Upper lobe of right lung (tissue), 1 donor: ENCODE measurements at regions not wholly inside any gene's neighbourhood (a gene's known extent, or its start where the extent isn't known, plus 50 kb on each side); places are given as distances from the start of the nearest gene placed in this dataset.

ENCODE experiments used
- ATAC-seq: fragments of 200-7000 bp; cut with Tn5 transposase; one replicate; pipeline ENCODE4 v1.9.1; 2020; ENCODE audit warnings: mild to moderate bottlenecking, moderate library complexity
- DNase-seq: peaks from one replicate; pipeline ENCODE4 v3.0.0-alpha.2; 2020
- H3K27ac ChIP-seq: fragments of 200-600 bp; one replicate; pipeline ENCODE4 v1.8.0; 2022
- H3K27me3 ChIP-seq: fragments of 200-600 bp; one replicate; pipeline ENCODE4 v1.8.0; 2022; ENCODE audit warnings: mild to moderate bottlenecking
- H3K36me3 ChIP-seq: fragments of 200-600 bp; one replicate; pipeline ENCODE4 v1.8.0; 2022
- H3K4me1 ChIP-seq: fragments of 200-600 bp; one replicate; pipeline ENCODE4 v1.8.0; 2022
- H3K4me3 ChIP-seq: fragments of 200-600 bp; one replicate; pipeline ENCODE4 v1.8.0; 2022; ENCODE audit warnings: mild to moderate bottlenecking
- H3K9me3 ChIP-seq: fragments of 200-600 bp; one replicate; pipeline ENCODE4 v1.8.0; 2022
- intact Hi-C: fragments of 100-400 bp; cut with DNase I; formaldehyde crosslinking; loops from one replicate; pipeline ENCODE4 v1.11.0; 2022
- TF ChIP-seq, protein P1 (sequence below): fragments of 200-600 bp; IDR thresholded peaks from one replicate; pipeline ENCODE4 v1.8.0; 2022; ENCODE audit warnings: antibody characterized with exemption
- donor health status: DM: no; HTN: yes; CAD: no; lungs with severe emphysema.

GRCh38 chr2:163248376-163249253 is 410.0 kb upstream of the KCNH7 start:
- intact Hi-C loops = no loop called here
- TF ChIP-seq, protein P1, sequence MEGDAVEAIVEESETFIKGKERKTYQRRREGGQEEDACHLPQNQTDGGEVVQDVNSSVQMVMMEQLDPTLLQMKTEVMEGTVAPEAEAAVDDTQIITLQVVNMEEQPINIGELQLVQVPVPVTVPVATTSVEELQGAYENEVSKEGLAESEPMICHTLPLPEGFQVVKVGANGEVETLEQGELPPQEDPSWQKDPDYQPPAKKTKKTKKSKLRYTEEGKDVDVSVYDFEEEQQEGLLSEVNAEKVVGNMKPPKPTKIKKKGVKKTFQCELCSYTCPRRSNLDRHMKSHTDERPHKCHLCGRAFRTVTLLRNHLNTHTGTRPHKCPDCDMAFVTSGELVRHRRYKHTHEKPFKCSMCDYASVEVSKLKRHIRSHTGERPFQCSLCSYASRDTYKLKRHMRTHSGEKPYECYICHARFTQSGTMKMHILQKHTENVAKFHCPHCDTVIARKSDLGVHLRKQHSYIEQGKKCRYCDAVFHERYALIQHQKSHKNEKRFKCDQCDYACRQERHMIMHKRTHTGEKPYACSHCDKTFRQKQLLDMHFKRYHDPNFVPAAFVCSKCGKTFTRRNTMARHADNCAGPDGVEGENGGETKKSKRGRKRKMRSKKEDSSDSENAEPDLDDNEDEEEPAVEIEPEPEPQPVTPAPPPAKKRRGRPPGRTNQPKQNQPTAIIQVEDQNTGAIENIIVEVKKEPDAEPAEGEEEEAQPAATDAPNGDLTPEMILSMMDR = no peak
- no peaks in the 10 kb centered on the region for H3K27me3 ChIP-seq

DNA sequence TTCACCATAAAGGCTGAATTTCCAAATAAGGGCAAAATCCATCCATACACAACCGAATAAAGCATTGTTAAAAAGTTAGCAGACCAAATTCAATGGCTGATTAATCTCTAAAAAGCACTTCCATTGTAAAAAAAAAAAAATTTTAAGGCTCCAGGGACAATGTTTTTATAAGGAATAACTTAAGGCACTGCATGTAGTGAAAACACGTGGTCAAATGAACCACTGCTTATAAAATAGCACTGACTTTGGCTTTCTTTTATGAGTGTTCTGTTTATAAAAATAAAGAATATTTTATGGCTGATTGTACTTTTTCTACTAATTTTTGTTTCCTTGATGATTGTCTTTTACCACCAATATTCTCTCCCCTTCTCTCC is 409.3 kb upstream of the KCNH7 start:
- DNase-seq (no peak), ATAC-seq (no peak)
- Histone ChIP-seq H3K4me3 (no peak overlapping the region), H3K27me3 (no peaks in the 10 kb centered on the region), H3K4me1 (no peaks in the 10 kb centered on the region), H3K36me3 (no peaks in the 10 kb centered on the region), H3K9me3 (no peaks in the 10 kb centered on the region), H3K27ac (no peak overlapping the region)
- TF ChIP-seq, protein P1 = no peak
- intact Hi-C loops = no loop called here

More at GRCh38 chr2:163248376-163249253, 410.0 kb upstream of the KCNH7 start:
- Histone ChIP-seq H3K9me3 (no peaks in the 10 kb centered on the region), H3K4me1 (no peaks in the 10 kb centered on the region), H3K4me3 (no peak overlapping the region), H3K36me3 (no peaks in the 10 kb centered on the region), H3K27ac (no peak overlapping the region)
- ATAC-seq (no peak), DNase-seq (no peak)

- Histone ChIP-seq H3K36me3 (no peaks in the 10 kb centered on the region), H3K27ac (no peak overlapping the region), H3K4me1 (no peaks in the 10 kb centered on the region), H3K4me3 (no peak overlapping the region), H3K27me3 (no peaks in the 10 kb centered on the region), H3K9me3 (no peaks in the 10 kb centered on the region)
- intact Hi-C loops = no loop called here
- TF ChIP-seq, protein P1 = no peak
- no peak for DNase-seq
- ATAC-seq = no peak
These were observed 408.7 kb upstream of the KCNH7 start for GRCh38 chr2:163247156-163247846.

DNA sequence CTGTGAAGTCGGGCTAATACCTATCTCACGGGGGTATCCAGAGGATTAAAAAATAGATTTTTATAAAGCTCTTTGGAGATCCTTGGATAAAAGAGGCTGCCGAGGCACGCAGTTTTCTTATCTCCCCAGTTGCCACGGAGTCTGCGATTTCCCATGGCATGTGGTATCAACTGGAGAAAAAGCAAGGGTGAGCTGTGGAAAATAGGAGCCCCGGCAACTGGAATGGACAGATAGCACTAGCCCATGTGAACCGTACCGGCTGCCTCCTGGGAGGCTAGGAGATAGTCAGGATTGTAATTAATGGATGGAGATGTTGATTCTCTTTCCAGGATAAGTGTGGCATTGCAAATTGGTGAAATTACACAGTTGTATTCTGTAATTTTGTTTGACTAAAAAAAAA is 407.6 kb upstream of the KCNH7 start:
- ATAC-seq = no peak
- TF ChIP-seq, protein P1 = no peak
- Histone ChIP-seq H3K4me1 (no peaks in the 10 kb centered on the region), H3K36me3 (no peaks in the 10 kb centered on the region), H3K4me3 (no peak overlapping the region), H3K27me3 (no peaks in the 10 kb centered on the region), H3K9me3 (no peaks in the 10 kb centered on the region), H3K27ac (no peak overlapping the region)
- no peak for DNase-seq
- intact Hi-C loops = no loop called here

DNA sequence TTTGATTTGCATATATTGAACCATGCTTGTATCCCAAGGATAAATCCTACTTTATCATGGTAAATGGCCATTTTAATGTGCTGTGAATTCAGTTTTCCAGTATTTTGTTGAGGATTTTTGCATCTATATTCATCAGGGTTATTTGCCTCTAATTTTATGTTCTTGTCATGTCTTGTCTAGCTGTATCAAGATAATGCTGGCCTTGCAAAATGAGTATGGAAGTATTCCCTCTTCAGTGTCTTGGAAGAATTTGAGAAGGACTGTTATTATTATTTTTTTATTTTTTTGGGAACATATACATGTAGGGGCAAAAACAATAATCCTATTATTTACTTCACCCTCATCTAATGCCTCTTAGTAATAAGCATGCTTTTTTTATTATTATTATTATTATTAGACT is 398.0 kb upstream of the KCNH7 start:
- H3K27ac ChIP-seq = no peak overlapping the region
- TF ChIP-seq, protein P1 = no peak
- H3K27me3 ChIP-seq = no peaks in the 10 kb centered on the region
- no peaks in the 10 kb centered on the region for H3K4me1 ChIP-seq
- DNase-seq (no peak), ATAC-seq (no peak)
- H3K4me3 ChIP-seq = no peak overlapping the region
- H3K36me3 ChIP-seq = no peaks in the 10 kb centered on the region
- intact Hi-C loops = no loop called here
- peaks cover 5% of the 10 kb centered on the region for H3K9me3 ChIP-seq
